ENCODE measurements at regions not wholly inside any gene's neighbourhood (a gene's known extent, or its start where the extent isn't known, plus 50 kb on each side); places are given as distances from the start of the nearest gene placed in this dataset.

DNA sequence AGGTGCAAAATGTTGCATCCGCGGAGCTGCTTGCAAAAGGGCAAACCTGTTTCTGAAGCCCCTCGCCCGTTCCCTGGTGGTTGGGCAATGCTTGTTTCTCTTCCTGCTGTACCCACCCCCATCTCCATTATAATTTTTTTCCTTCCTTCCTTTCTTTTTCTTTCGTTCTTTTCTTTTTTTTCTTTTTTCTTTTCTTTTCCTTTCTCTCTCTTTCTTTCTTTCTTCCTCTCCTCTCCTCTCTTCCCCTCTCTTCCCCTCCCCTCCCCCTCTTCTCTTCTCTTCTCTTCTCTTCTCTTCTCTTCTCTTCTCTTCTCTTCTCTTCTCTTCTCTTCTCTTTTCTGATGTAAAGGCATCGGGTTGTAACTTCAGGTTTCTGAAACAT lies 278.2 kb downstream of the GATA3 start:
- Histone ChIP-seq H3K36me3 (ENCODE audit: control insufficient read depth in 2 of 2, extremely low read depth in 1 of 2, insufficient read depth in 2 of 2, low read length in 2 of 2) (no peaks in the 10 kb centered on the region), H3K4me1 (ENCODE audit: control insufficient read depth, extremely low read depth, insufficient read depth, low read length) (peaks cover 2% of the 10 kb centered on the region), H3K27ac (ENCODE audit: insufficient read depth, low read depth, low read length) (no peak overlapping the region), H3K27me3 (ENCODE audit: control insufficient read depth in 2 of 2, insufficient read depth in 2 of 2, low read length in 2 of 2) (peaks cover 5 to 7% of the 10 kb centered on the region in 2 experiments), H3K9ac (replicated peaks; ENCODE audit: extremely low read depth, insufficient read depth, low read length) (no peak overlapping the region), H4K20me1 (replicated peaks; ENCODE audit: control insufficient read depth, extremely low read depth, insufficient read depth, low read length) (no peaks in the 10 kb centered on the region), H2AFZ (ENCODE audit: low read depth, low read length) (peak overlapping the region; percentile 81), H3K9me1 (replicated peaks; ENCODE audit: control insufficient read depth, extremely low read depth, insufficient read depth, low read length) (no peaks in the 10 kb centered on the region), H3K9me3 (replicated peaks; ENCODE audit: control insufficient read depth, insufficient read depth, low read length) (no peaks in the 10 kb centered on the region), H3K4me2 (ENCODE audit: insufficient read depth, low read length) (peak overlapping the region; percentile 82), H3K79me2 (ENCODE audit: control insufficient read depth, insufficient read depth, low read length) (no peaks in the 10 kb centered on the region), H3K4me3 (replicated peaks in 1 of 3; ENCODE audit: insufficient read depth in 1 of 3, low read depth in 1 of 3, low read length in 3 of 3) (peak overlapping the region in 2 of 3 experiments; percentile 8 to 38)
- intact Hi-C loops (cut with micrococcal nuclease) = loop anchor here (1.0 kb wide), 1 partner anchor 9 kb away; no protein-coding TSS in a partner anchor
- DNase-seq (ENCODE audit: low read depth, low spot score) (no peak), FAIRE-seq (no peak)
- TF ChIP-seq MYC (IDR thresholded peaks at IDR 0.05; ENCODE audit: low read depth, low read length) (no peak), JUN (IDR thresholded peaks at IDR 0.05; ENCODE audit: borderline replicate concordance, insufficient read depth, insufficient read length, low read depth) (no peak), MAX (IDR thresholded peaks at IDR 0.05; ENCODE audit: insufficient read depth, insufficient read length) (no peak), FOS (IDR thresholded peaks at IDR 0.05; ENCODE audit: borderline replicate concordance, insufficient read depth, low read length) (no peak), EZH2 (IDR thresholded peaks at IDR 0.05; ENCODE audit: borderline replicate concordance, low read depth, low read length, severe bottlenecking) (no peak), POLR2AphosphoS5 (IDR thresholded peaks at IDR 0.05; ENCODE audit: insufficient read depth, low read depth, low read length) (no peak), GATA2 (IDR thresholded peaks at IDR 0.05; ENCODE audit: insufficient read depth, insufficient read length, low read depth, low read length) (no peak)
- BruUV-seq (replicated peaks) = no TSS peak
- dilution Hi-C loops (cut with MboI; ENCODE audit: extremely low pct_ligation_motif_present, low sequenced_read_pairs) = no loop called here
- ChIA-PET CTCF (interaction anchor here (0.6 to 2.0 kb wide), 4 partner anchors 9 to 52 kb away, joined by 3 to 8 read pairs (median 5); no protein-coding TSS in a partner anchor), POLR2A (no interaction called here)

GRCh38 chr10:8334631-8335030 lies 280.1 kb downstream of the GATA3 start:
- H3K79me2 ChIP-seq (ENCODE audit: control insufficient read depth, insufficient read depth, low read length) = no peaks in the 10 kb centered on the region
- no TSS peak for BruUV-seq (replicated peaks)
- H3K9me3 ChIP-seq (replicated peaks; ENCODE audit: control insufficient read depth, insufficient read depth, low read length) = no peaks in the 10 kb centered on the region
- no peaks in the 10 kb centered on the region for H4K20me1 ChIP-seq (replicated peaks; ENCODE audit: control insufficient read depth, extremely low read depth, insufficient read depth, low read length)
- dilution Hi-C loops (cut with MboI; ENCODE audit: extremely low pct_ligation_motif_present, low sequenced_read_pairs) (no loop called here), intact Hi-C loops (cut with micrococcal nuclease) (no loop called here)
- DNase-seq (ENCODE audit: low read depth, low spot score) (no peak), FAIRE-seq (no peak)
- POLR2A ChIA-PET = no interaction called here
- H3K36me3 ChIP-seq (ENCODE audit: control insufficient read depth in 2 of 2, extremely low read depth in 1 of 2, insufficient read depth in 2 of 2, low read length in 2 of 2) = no peaks in the 10 kb centered on the region
- H3K9ac ChIP-seq (replicated peaks; ENCODE audit: extremely low read depth, insufficient read depth, low read length) = no peak overlapping the region
- H3K27ac ChIP-seq (ENCODE audit: insufficient read depth, low read depth, low read length) = no peak overlapping the region
- no peak overlapping the region for H3K4me2 ChIP-seq (ENCODE audit: insufficient read depth, low read length)
- peaks cover 2% of the 10 kb centered on the region for H3K4me1 ChIP-seq (ENCODE audit: control insufficient read depth, extremely low read depth, insufficient read depth, low read length)
- H3K9me1 ChIP-seq (replicated peaks; ENCODE audit: control insufficient read depth, extremely low read depth, insufficient read depth, low read length) = no peaks in the 10 kb centered on the region
- no peak overlapping the region for H2AFZ ChIP-seq (ENCODE audit: low read depth, low read length)
- TF ChIP-seq POLR2AphosphoS5 (IDR thresholded peaks at IDR 0.05; ENCODE audit: insufficient read depth, low read depth, low read length) (no peak), MYC (IDR thresholded peaks at IDR 0.05; ENCODE audit: low read depth, low read length) (no peak), MAX (IDR thresholded peaks at IDR 0.05; ENCODE audit: insufficient read depth, insufficient read length) (no peak), FOS (IDR thresholded peaks at IDR 0.05; ENCODE audit: borderline replicate concordance, insufficient read depth, low read length) (no peak), EZH2 (IDR thresholded peaks at IDR 0.05; ENCODE audit: borderline replicate concordance, low read depth, low read length, severe bottlenecking) (no peak), JUN (IDR thresholded peaks at IDR 0.05; ENCODE audit: borderline replicate concordance, insufficient read depth, insufficient read length, low read depth) (no peak), POLR2A (IDR thresholded peaks at IDR 0.05; ENCODE audit: low read depth, low read length) (no peak), GATA2 (IDR thresholded peaks at IDR 0.05; ENCODE audit: insufficient read depth, insufficient read length, low read depth, low read length) (no peak)
- TF ChIP-seq, protein P1, sequence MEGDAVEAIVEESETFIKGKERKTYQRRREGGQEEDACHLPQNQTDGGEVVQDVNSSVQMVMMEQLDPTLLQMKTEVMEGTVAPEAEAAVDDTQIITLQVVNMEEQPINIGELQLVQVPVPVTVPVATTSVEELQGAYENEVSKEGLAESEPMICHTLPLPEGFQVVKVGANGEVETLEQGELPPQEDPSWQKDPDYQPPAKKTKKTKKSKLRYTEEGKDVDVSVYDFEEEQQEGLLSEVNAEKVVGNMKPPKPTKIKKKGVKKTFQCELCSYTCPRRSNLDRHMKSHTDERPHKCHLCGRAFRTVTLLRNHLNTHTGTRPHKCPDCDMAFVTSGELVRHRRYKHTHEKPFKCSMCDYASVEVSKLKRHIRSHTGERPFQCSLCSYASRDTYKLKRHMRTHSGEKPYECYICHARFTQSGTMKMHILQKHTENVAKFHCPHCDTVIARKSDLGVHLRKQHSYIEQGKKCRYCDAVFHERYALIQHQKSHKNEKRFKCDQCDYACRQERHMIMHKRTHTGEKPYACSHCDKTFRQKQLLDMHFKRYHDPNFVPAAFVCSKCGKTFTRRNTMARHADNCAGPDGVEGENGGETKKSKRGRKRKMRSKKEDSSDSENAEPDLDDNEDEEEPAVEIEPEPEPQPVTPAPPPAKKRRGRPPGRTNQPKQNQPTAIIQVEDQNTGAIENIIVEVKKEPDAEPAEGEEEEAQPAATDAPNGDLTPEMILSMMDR (IDR thresholded peaks at IDR 0.05; ENCODE audit: extremely low read depth in 1 of 2, insufficient read depth in 1 of 2, low read depth in 1 of 2, low read length in 2 of 2) = no peak
- no peak overlapping the region for H3K4me3 ChIP-seq (replicated peaks in 1 of 3; ENCODE audit: insufficient read depth in 1 of 3, low read depth in 1 of 3, low read length in 3 of 3)
- CTCF ChIA-PET = interaction anchor here (1.0 kb wide), 1 partner anchor 20 kb away, joined by 3 read pairs; no protein-coding TSS in a partner anchor
- peaks cover 5% of the 10 kb centered on the region in 2 experiments for H3K27me3 ChIP-seq (ENCODE audit: control insufficient read depth in 2 of 2, insufficient read depth in 2 of 2, low read length in 2 of 2)

Measured in endothelial cell of umbilical vein (primary cell).